ENCODE measurements at regions not wholly inside any gene's neighbourhood (a gene's known extent, or its start where the extent isn't known, plus 50 kb on each side); places are given as distances from the start of the nearest gene placed in this dataset.

- TF ChIP-seq POLR2A (IDR thresholded peaks at IDR 0.05; ENCODE audit: low read depth, low read length) = no peak
- TF ChIP-seq POLR2AphosphoS5 (IDR thresholded peaks at IDR 0.05; ENCODE audit: low read depth, low read length) = no peak
- no peak for TF ChIP-seq TAF1 (IDR thresholded peaks at IDR 0.05; ENCODE audit: borderline replicate concordance, low read depth, low read length)
Observed at GRCh38 chr17:71329310-71330098, 791.3 kb upstream of the SOX9 start.
